ENCODE measurements at regions not wholly inside any gene's neighbourhood (a gene's known extent, or its start where the extent isn't known, plus 50 kb on each side); places are given as distances from the start of the nearest gene placed in this dataset.

DNA sequence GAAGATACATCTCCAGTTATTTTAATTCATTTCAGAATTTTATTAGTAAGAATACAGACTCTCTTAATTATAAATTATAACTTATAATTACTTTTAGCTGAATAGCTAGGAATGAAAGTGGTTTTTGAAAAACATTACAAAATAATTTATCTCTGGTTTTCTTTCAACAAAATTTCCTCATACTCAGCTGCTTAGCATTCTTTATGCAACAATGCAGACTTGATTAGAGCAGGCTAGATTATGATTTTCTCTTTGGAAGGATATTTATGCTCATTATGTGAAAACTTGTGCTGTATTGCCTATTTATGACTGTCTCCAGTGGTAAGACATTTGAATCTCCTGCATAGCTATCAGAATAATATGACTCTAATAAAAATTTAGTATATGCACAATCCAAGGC lies 2023.7 kb downstream of the C4orf33 start:
- TF ChIP-seq, protein P1, sequence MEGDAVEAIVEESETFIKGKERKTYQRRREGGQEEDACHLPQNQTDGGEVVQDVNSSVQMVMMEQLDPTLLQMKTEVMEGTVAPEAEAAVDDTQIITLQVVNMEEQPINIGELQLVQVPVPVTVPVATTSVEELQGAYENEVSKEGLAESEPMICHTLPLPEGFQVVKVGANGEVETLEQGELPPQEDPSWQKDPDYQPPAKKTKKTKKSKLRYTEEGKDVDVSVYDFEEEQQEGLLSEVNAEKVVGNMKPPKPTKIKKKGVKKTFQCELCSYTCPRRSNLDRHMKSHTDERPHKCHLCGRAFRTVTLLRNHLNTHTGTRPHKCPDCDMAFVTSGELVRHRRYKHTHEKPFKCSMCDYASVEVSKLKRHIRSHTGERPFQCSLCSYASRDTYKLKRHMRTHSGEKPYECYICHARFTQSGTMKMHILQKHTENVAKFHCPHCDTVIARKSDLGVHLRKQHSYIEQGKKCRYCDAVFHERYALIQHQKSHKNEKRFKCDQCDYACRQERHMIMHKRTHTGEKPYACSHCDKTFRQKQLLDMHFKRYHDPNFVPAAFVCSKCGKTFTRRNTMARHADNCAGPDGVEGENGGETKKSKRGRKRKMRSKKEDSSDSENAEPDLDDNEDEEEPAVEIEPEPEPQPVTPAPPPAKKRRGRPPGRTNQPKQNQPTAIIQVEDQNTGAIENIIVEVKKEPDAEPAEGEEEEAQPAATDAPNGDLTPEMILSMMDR (IDR thresholded peaks at IDR 0.05) = no peak
- no peak for TF ChIP-seq POLR2A (IDR thresholded peaks at IDR 0.05)
